ENCODE measurements at regions not wholly inside any gene's neighbourhood (a gene's known extent, or its start where the extent isn't known, plus 50 kb on each side); places are given as distances from the start of the nearest gene placed in this dataset.
A peak's percentile ranks its signal among the peaks of the same experiment; 100 is the strongest.
"Not testable (repeated sequence)": the region's sequence is repeated elsewhere in the genome, so short reads cannot be mapped to it uniquely, and the experiment has no call there.

GRCh38 chr4:188740172-188740571 lies 600.9 kb downstream of the TRIML1 start:
- DNase-seq: not testable (repeated sequence)

DNA sequence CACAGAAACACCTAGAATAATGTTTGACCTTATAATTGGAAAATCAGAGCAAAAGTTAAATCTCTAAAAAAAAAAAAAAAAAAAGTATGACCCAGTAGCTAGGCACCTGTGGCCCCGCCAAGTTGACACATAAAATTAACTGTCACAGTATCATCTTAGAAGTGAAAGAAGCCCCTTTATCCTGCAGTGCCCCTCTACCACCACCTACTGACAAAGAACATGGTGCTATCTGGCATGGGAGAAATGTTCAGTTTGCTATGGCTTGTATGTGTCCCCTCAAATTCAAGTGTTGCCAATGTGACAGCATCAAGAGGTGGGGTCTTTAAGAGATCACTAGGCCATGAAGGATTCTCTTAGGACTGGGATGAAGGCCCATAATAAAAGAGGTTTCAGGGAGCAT lies 601.5 kb downstream of the TRIML1 start:
- not testable (repeated sequence) for DNase-seq

- DNase-seq: no peak
Measured at GRCh38 chr4:188754372-188755002, 615.2 kb downstream of the TRIML1 start.

DNA sequence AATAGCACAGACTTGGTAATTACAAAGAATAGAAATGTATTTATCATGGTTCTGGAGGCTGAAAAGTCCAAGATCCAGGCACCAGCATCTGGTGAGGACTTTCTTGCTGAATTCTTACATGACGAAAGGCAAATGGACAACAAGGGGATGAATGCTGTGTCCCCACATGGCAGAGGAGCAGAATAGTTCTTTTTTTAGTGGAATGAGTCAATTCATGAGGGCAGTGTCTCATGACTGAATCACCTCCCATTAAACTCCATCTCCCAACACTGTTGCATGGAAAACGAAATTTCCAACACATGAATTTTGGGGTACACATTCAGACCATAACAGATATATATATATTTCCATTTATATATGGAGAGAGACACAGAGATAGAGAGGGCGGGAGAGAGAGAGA lies 628.3 kb downstream of the TRIML1 start:
- no peak for DNase-seq

- peak; percentile 44 for DNase-seq
Measured at GRCh38 chr4:188778905-188779304, 639.7 kb downstream of the TRIML1 start.

GRCh38 chr4:188779581-188779980 lies 640.3 kb downstream of the TRIML1 start:
- no peak for DNase-seq

DNA sequence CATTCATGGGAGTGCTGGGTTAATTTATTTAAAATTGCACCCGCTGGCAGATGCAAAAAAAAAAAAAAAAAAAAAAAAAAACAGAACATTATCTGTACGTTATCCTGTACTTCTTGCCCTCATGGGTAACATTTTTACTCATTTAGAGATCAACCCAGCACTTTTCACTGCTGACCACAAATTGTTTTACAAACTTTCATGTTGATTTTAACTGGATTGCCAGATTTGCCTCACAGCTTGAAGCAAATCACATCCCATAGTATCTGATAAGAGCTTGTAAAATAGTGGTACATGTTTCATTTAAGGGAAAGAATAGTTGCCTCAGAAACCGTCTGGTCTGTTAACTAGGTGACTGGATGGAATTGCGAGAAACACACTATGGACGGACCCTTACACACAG lies 640.8 kb downstream of the TRIML1 start:
- DNase-seq: no peak

DNA sequence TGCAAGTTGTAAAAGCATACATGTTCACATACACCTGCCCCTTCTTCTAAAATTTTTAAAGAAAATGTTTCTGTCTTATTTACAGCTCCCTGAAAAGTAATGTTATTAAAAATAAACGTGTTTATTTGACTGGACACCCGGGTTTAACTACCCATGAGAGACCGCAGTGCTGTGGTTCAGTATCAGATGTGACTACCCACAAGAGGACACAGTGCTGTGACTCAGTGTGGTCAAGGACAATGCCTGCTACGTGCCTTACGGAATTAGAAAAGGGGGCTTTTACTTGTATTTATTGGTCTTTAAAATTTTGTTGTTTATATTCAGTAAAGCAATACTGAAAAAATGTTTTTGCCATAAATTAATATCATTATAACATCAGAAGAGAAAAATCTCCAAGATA lies 641.4 kb downstream of the TRIML1 start:
- no peak for DNase-seq

DNA sequence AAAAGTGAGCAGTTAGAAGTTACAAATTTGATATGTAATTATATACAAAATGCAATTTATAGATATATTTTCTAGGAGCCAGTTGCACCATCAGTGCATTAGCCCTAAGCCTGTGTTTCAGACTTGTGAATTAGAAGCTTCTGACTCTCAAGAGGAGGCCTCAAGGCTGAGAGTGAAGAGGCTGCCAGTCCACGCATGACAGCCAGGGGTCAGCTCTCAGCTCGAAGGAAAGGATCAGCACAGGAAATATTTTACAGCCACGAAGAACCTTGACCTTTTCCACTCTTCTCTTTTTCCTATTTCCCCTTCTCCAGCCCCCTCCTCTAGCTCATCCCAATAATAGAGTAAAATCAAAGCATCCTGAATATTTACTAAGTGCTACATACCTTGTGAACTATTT lies 642.4 kb downstream of the TRIML1 start:
- no peak for DNase-seq

DNA sequence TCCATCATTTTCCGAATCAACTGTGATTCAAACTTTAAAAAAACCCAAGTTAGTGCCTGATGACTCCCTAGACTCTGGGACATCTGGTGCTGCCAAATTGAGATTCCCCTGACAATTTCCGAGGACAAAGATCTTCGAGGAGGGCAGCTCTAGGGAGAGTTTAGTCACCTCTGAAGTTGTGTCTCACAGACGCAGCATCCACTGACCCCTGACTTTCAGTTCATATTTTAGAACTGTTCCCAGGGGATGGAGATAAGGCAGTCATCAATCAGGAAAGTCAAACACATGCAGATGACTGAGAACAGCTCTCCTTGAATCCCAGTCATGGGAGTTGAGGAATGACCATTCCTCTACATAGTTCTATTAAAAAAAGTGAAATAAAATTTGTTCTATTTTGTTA lies 643.9 kb downstream of the TRIML1 start:
- no peak for DNase-seq

GRCh38 chr4:188783606-188784160 lies 644.4 kb downstream of the TRIML1 start:
- no peak for DNase-seq

DNA sequence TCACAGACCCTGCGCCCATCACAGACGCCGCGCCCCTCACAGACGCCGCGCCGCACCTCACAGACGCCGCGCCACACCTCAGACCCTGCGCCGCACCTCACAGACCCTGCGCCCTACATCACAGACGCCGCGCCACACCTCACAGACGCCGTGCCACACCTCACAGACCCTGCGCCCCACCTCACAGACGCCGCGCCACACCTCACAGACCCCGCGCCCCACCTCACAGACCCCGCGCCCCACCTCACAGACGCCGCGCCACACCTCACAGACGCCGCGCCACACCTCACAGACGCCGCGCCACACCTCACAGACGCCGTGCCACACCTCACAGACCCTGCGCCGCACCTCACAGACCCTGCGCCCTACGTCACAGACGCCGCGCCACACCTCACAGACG lies 657.4 kb downstream of the TRIML1 start:
- not testable (repeated sequence) for DNase-seq

GRCh38 chr4:188797011-188797410 lies 657.8 kb downstream of the TRIML1 start:
- not testable (repeated sequence) for DNase-seq

DNA sequence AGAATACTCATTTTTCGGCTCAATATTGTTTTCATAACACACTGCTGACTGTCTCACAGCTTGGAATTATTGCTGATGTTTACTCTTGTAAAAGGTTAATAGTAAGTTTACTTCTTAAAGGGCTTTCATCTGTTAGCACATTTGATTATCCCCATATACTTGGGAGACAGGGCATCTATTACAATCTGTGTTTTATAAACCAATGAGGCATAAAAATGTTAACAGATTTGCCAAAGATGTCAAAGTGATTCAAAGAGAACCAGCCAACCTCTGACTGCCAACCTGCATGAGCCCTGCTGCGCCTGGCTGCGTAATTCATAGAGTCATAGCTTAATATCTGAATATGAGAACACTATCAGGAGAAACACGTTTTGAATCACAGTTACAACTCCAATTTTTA lies 665.6 kb downstream of the TRIML1 start:
- no peak for DNase-seq

DNA sequence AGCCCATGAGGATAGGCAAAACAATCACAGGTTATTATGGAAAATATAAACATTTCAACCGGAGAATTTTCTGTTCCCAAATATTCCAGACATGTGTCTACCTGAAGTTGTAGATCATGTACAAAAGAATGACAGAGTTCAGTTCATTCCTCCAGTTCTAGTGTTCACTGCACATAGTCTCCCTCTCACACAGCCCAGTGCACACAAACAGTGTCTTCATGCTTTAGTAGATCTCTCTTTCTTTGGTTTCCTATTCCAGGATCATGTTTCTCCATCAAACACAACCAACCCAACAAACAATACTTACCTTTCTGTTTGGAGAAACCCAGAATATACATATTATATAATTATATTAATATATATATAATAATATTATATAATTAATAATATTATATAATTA lies 671.9 kb downstream of the TRIML1 start:
- no peak for DNase-seq

DNA sequence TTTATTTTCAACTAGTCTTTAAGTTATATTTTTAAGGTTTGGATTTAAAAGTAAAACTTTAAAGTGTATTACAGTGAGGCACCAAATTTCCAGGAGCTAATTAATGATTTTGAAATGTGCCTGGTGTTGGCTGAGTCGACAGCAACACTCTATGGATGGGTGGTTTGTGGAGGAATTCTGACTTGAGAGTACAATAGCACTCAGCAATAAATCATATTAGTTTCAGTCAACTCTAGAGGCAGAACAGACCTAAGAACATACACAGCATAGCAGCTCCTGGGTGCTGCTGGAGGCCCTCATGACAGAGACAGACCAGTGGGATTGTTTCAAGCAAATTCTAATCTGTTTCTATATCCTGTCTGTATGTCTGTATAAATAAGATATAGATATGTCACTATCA lies 673.4 kb downstream of the TRIML1 start:
- DNase-seq: no peak

- DNase-seq: no peak
Measured at GRCh38 chr4:188818300-188818699, 679.1 kb downstream of the TRIML1 start.

GRCh38 chr4:188819233-188819632 lies 680.0 kb downstream of the TRIML1 start:
- DNase-seq: no peak

DNA sequence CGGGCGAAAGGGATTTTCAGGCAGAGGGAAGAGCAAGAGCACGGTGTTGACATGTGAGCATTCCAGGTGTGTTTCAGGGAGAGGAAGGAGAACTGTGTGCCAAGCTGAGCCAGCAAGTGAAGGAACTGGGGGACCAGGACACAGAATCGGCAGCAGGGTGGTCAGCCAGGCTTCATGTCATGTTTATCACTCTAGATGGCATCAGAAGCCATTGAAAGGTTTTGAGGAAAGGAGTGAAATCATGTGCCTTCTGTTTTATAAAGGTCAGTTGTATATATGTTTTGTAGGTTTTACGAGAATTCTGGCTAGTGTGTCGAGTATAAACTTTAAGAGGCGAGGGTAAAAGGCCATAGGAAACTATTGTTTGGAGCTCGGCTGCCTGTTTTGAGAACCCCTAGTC lies 682.3 kb downstream of the TRIML1 start:
- DNase-seq: no peak

DNA sequence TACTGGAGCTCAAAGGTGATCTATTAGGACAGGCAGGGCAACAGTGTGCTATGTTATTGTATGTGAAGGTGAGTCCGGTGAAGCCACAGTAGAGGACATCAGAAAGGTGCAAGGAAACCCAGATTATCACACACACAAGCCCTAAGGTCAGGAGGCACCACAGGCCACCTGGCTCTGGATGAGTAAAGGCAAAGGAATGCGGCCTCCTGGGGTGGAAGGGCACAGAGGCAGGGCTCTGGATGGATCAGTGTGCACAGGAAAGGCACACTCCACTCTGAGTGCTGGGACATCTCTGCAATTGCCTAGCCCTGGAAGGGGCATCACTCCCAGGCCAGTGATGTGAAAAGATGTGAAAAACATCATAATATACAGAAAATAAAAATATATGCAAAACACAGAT lies 683.5 kb downstream of the TRIML1 start:
- no peak for DNase-seq

DNA sequence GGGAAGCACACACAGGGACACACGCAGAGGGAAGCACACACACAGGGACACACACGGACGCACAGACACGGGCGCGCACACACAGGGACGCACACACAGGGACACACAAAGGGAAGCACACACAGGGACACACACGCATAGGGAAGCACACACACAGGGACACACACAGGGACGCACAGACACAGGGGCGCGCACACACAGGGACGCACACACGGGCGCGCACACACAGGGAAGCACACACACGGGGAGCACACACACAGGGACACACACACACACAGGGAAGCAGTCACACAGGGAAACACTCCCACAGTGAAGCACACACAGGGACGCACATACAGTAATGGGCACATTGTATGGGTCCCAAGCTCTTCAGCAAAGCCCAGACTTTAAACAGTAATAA lies 685.3 kb downstream of the TRIML1 start:
- no peak for DNase-seq

DNA sequence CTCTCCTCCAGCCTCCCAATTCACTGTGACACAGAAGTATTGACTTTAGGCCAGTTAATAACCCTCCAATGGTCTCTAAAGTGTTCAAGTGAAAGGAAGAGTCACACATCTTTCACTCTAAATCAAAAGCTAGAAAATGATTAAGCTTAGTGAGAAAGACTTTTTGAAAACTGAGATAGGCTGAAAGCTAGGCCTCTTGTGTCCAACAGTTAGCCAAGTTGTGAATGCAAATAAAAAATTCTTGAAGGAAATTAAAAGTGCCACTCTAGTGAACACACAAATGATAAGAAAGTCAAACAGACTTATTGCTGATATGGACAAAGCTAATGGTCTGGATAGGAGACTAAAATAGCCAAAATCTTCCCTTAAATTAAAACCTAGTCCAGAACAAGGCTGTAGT lies 687.2 kb downstream of the TRIML1 start:
- DNase-seq: no peak

- no peak for DNase-seq
Measured at GRCh38 chr4:188839704-188840103, 700.5 kb downstream of the TRIML1 start.

DNA sequence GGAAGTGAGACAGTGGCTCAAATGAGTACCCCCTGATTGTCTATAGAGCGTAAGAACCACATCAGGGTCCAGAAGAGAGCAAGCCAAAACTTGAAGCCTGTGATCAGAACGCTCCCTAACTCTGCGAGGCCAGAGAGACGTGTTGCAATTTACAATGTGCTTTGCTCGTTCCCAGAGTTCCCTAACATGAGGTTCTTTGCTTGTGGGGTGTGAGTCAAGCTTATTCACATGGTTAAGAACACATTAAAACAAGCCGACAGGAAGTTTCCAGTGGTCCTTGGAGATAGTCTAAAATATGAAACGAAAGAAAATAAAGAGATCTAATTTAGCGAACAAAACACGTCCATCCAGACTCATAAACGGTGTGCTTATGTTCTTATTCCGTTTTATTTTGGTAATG lies 702.3 kb downstream of the TRIML1 start:
- DNase-seq: no peak

DNA sequence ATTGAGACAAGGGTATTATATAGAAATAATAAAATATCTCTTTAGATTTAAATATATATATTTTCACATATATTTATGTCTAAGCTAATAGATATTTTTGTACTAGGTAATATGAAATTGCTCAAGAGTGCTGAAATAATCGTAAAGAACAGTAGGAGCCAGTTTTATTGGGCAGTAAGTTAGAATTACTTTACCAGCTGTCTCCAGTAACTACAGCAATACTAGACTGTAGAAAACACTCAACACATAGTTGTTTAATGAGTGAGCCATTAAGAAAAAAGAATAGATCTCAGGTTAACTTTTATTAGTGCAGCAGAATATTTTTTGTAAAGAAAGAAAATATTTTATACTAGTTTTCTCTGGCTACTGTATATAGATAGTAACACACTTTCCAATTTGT lies 715.2 kb downstream of the TRIML1 start:
- DNase-seq: no peak
